ENCODE measurements at regions not wholly inside any gene's neighbourhood (a gene's known extent, or its start where the extent isn't known, plus 50 kb on each side); places are given as distances from the start of the nearest gene placed in this dataset.

GRCh38 chr9:1522219-1522767, 472.1 kb downstream of the DMRT2 start:
- no peaks in the 10 kb centered on the region for H3K27me3 ChIP-seq
- no peaks in the 10 kb centered on the region for H3K9me3 ChIP-seq
- H3K36me3 ChIP-seq = no peaks in the 10 kb centered on the region
- TF ChIP-seq CTCF (IDR thresholded peaks at IDR 0.05) = no peak
- no peak for TF ChIP-seq POLR2A (IDR thresholded peaks at IDR 0.05)
- no peak for DNase-seq
- H3K4me1 ChIP-seq = no peaks in the 10 kb centered on the region
- no peak overlapping the region for H3K27ac ChIP-seq
- no peak overlapping the region for H3K4me3 ChIP-seq

- TF ChIP-seq POLR2A (IDR thresholded peaks at IDR 0.05) (no peak), CTCF (IDR thresholded peaks at IDR 0.05) (no peak)
- Histone ChIP-seq H3K4me3 (no peak overlapping the region), H3K9me3 (no peaks in the 10 kb centered on the region), H3K36me3 (no peaks in the 10 kb centered on the region), H3K27me3 (no peaks in the 10 kb centered on the region), H3K27ac (no peak overlapping the region), H3K4me1 (no peaks in the 10 kb centered on the region)
- no peak for DNase-seq
Observed at GRCh38 chr9:1528456-1528855, 478.3 kb downstream of the DMRT2 start.

GRCh38 chr9:1530696-1531095, 480.5 kb downstream of the DMRT2 start:
- Histone ChIP-seq H3K4me3 (no peak overlapping the region), H3K27ac (no peak overlapping the region), H3K4me1 (no peaks in the 10 kb centered on the region), H3K9me3 (no peaks in the 10 kb centered on the region), H3K27me3 (no peaks in the 10 kb centered on the region), H3K36me3 (no peaks in the 10 kb centered on the region)
- TF ChIP-seq POLR2A (IDR thresholded peaks at IDR 0.05) (no peak), CTCF (IDR thresholded peaks at IDR 0.05) (no peak)
- DNase-seq = no peak

- Histone ChIP-seq H3K27ac (no peak overlapping the region), H3K36me3 (no peaks in the 10 kb centered on the region), H3K4me1 (no peaks in the 10 kb centered on the region), H3K27me3 (no peaks in the 10 kb centered on the region), H3K4me3 (no peak overlapping the region), H3K9me3 (no peaks in the 10 kb centered on the region)
- TF ChIP-seq CTCF (IDR thresholded peaks at IDR 0.05) (no peak), POLR2A (IDR thresholded peaks at IDR 0.05) (no peak)
- no peak for DNase-seq
Observed at GRCh38 chr9:1531424-1531823, 481.3 kb downstream of the DMRT2 start.

- Histone ChIP-seq H3K36me3 (no peaks in the 10 kb centered on the region), H3K4me1 (no peaks in the 10 kb centered on the region), H3K27ac (no peak overlapping the region), H3K9me3 (no peaks in the 10 kb centered on the region), H3K27me3 (no peaks in the 10 kb centered on the region), H3K4me3 (no peak overlapping the region)
- DNase-seq = no peak
- TF ChIP-seq POLR2A (IDR thresholded peaks at IDR 0.05) = no peak
- no peak for TF ChIP-seq CTCF (IDR thresholded peaks at IDR 0.05)
Observed at GRCh38 chr9:1532171-1532570, 482.0 kb downstream of the DMRT2 start.

- no peaks in the 10 kb centered on the region for H3K9me3 ChIP-seq
- H3K36me3 ChIP-seq = no peaks in the 10 kb centered on the region
- no peak for DNase-seq
- H3K4me1 ChIP-seq = no peaks in the 10 kb centered on the region
- H3K27ac ChIP-seq = no peak overlapping the region
- H3K4me3 ChIP-seq = no peak overlapping the region
- no peaks in the 10 kb centered on the region for H3K27me3 ChIP-seq
- no peak for TF ChIP-seq POLR2A (IDR thresholded peaks at IDR 0.05)
- TF ChIP-seq CTCF (IDR thresholded peaks at IDR 0.05) = no peak
Observed at GRCh38 chr9:1535051-1535450, 480.1 kb upstream of the SMARCA2 start.

Data from Peyer's patch (tissue), 4 donors.